GF-D8 (cell line): ENCODE measurements at regions not wholly inside any gene's neighbourhood (a gene's known extent, or its start where the extent isn't known, plus 50 kb on each side); places are given as distances from the start of the nearest gene placed in this dataset.
"Not testable (repeated sequence)": the region's sequence is repeated elsewhere in the genome, so short reads cannot be mapped to it uniquely, and the experiment has no call there.

ENCODE experiments used
- DNase-seq: peaks from one replicate; lab custom pipeline; 2025; lab: John Stamatoyannopoulos, UW

- DNase-seq: no peak
Observed at GRCh38 chr5:112573441-112573840, 154.4 kb upstream of the EPB41L4A start.

GRCh38 chr5:112574536-112574935 lies 155.5 kb upstream of the EPB41L4A start:
- DNase-seq: no peak

GRCh38 chr5:112576298-112576925 lies 157.3 kb upstream of the EPB41L4A start:
- DNase-seq: no peak

- DNase-seq: no peak
Observed at GRCh38 chr5:112579599-112580170, 158.0 kb upstream of the APC start.

GRCh38 chr5:112581811-112582320 lies 155.8 kb upstream of the APC start:
- DNase-seq: no peak

GRCh38 chr5:112583166-112583565 lies 154.5 kb upstream of the APC start:
- DNase-seq: no peak

- no peak for DNase-seq
Observed at GRCh38 chr5:112584781-112585180, 152.9 kb upstream of the APC start.

GRCh38 chr5:112586596-112587062 lies 151.1 kb upstream of the APC start:
- no peak for DNase-seq

- DNase-seq: not testable (repeated sequence)
Observed at GRCh38 chr5:112590858-112591257, 146.8 kb upstream of the APC start.

GRCh38 chr5:112594095-112594850 lies 143.4 kb upstream of the APC start:
- DNase-seq: no peak

- no peak for DNase-seq
Observed at GRCh38 chr5:112594941-112595340, 142.7 kb upstream of the APC start.

GRCh38 chr5:112597831-112598230 lies 139.9 kb upstream of the APC start:
- no peak for DNase-seq

- DNase-seq: not testable (repeated sequence)
Observed at GRCh38 chr5:112600510-112600909, 137.2 kb upstream of the APC start.

GRCh38 chr5:112604732-112605630 lies 132.7 kb upstream of the APC start:
- peak; percentile 17 for DNase-seq

- no peak for DNase-seq
Observed at GRCh38 chr5:112608975-112609374, 128.7 kb upstream of the APC start.

- DNase-seq: no peak
Observed at GRCh38 chr5:112612663-112613062, 125.0 kb upstream of the APC start.

- DNase-seq: no peak
Observed at GRCh38 chr5:112614285-112614684, 123.4 kb upstream of the APC start.

GRCh38 chr5:112614986-112615385 lies 122.7 kb upstream of the APC start:
- no peak for DNase-seq

GRCh38 chr5:112616812-112617547 lies 120.7 kb upstream of the APC start:
- no peak for DNase-seq

GRCh38 chr5:112625246-112625645 lies 112.4 kb upstream of the APC start:
- DNase-seq: no peak
